ENCODE measurements at regions not wholly inside any gene's neighbourhood (a gene's known extent, or its start where the extent isn't known, plus 50 kb on each side); places are given as distances from the start of the nearest gene placed in this dataset.

- no peaks in the 10 kb centered on the region for H3K4me1 ChIP-seq (ENCODE audit: insufficient read depth, low read length)
- H4K20me1 ChIP-seq (ENCODE audit: insufficient read depth, low read length), result no peaks in the 10 kb centered on the region
These were observed 435.2 kb upstream of the AUTS2 start for GRCh38 chr7:69162931-69163670.

GRCh38 chr7:69166979-69167516, 431.2 kb upstream of the AUTS2 start:
- H3K9me3 ChIP-seq (ENCODE audit: low read depth, low read length), result no peaks in the 10 kb centered on the region
- no peak overlapping the region for H3K4me3 ChIP-seq (ENCODE audit: insufficient read depth, low read length)
- no peak overlapping the region for H2AFZ ChIP-seq (ENCODE audit: low read length)
- no peak for DNase-seq (ENCODE audit: insufficient read length, low spot score, missing footprints)
- H3K36me3 ChIP-seq (ENCODE audit: insufficient read depth, low read length), result no peaks in the 10 kb centered on the region
- TF ChIP-seq CTCF (IDR thresholded peaks at IDR 0.05; ENCODE audit: extremely low read depth, low read depth, low read length), result no peak
- no peak overlapping the region for H3K4me2 ChIP-seq (ENCODE audit: insufficient read depth, low read length)
- H3K79me2 ChIP-seq (ENCODE audit: insufficient read depth, low read length), result no peaks in the 10 kb centered on the region
- no peaks in the 10 kb centered on the region for H3K4me1 ChIP-seq (ENCODE audit: insufficient read depth, low read length)
- H4K20me1 ChIP-seq (ENCODE audit: insufficient read depth, low read length), result no peaks in the 10 kb centered on the region
- no peak overlapping the region for H3K27ac ChIP-seq (ENCODE audit: low read depth, low read length)
- no peaks in the 10 kb centered on the region for H3K27me3 ChIP-seq (ENCODE audit: insufficient read depth, low read length)

More at GRCh38 chr7:69162931-69163670, 435.2 kb upstream of the AUTS2 start:
- Histone ChIP-seq H3K4me2 (ENCODE audit: insufficient read depth, low read length) (no peak overlapping the region), H3K36me3 (ENCODE audit: insufficient read depth, low read length) (no peaks in the 10 kb centered on the region), H3K27ac (ENCODE audit: low read depth, low read length) (no peak overlapping the region), H3K27me3 (ENCODE audit: insufficient read depth, low read length) (no peaks in the 10 kb centered on the region), H3K9me3 (ENCODE audit: low read depth, low read length) (no peaks in the 10 kb centered on the region), H3K4me3 (ENCODE audit: insufficient read depth, low read length) (no peak overlapping the region), H2AFZ (ENCODE audit: low read length) (no peak overlapping the region), H3K79me2 (ENCODE audit: insufficient read depth, low read length) (no peaks in the 10 kb centered on the region)
- no peak for DNase-seq (ENCODE audit: insufficient read length, low spot score, missing footprints)
- TF ChIP-seq CTCF (IDR thresholded peaks at IDR 0.05; ENCODE audit: extremely low read depth, low read depth, low read length), result no peak

GRCh38 chr7:69169386-69169785, 428.9 kb upstream of the AUTS2 start:
- Histone ChIP-seq H3K4me3 (ENCODE audit: insufficient read depth, low read length) (no peak overlapping the region), H3K79me2 (ENCODE audit: insufficient read depth, low read length) (no peaks in the 10 kb centered on the region), H3K36me3 (ENCODE audit: insufficient read depth, low read length) (no peaks in the 10 kb centered on the region), H2AFZ (ENCODE audit: low read length) (no peak overlapping the region), H3K9me3 (ENCODE audit: low read depth, low read length) (no peaks in the 10 kb centered on the region), H3K27ac (ENCODE audit: low read depth, low read length) (no peak overlapping the region), H4K20me1 (ENCODE audit: insufficient read depth, low read length) (no peaks in the 10 kb centered on the region), H3K4me1 (ENCODE audit: insufficient read depth, low read length) (no peaks in the 10 kb centered on the region), H3K27me3 (ENCODE audit: insufficient read depth, low read length) (no peaks in the 10 kb centered on the region), H3K4me2 (ENCODE audit: insufficient read depth, low read length) (no peak overlapping the region)
- DNase-seq (ENCODE audit: insufficient read length, low spot score, missing footprints), result no peak
- no peak for TF ChIP-seq CTCF (IDR thresholded peaks at IDR 0.05; ENCODE audit: extremely low read depth, low read depth, low read length)

- no peaks in the 10 kb centered on the region for H3K9me3 ChIP-seq (ENCODE audit: low read depth, low read length)
- H3K36me3 ChIP-seq (ENCODE audit: insufficient read depth, low read length), result no peaks in the 10 kb centered on the region
- no peak for DNase-seq (ENCODE audit: insufficient read length, low spot score, missing footprints)
- TF ChIP-seq CTCF (IDR thresholded peaks at IDR 0.05; ENCODE audit: extremely low read depth, low read depth, low read length), result no peak
- no peaks in the 10 kb centered on the region for H3K79me2 ChIP-seq (ENCODE audit: insufficient read depth, low read length)
- H3K4me1 ChIP-seq (ENCODE audit: insufficient read depth, low read length), result no peaks in the 10 kb centered on the region
- H3K4me2 ChIP-seq (ENCODE audit: insufficient read depth, low read length), result no peak overlapping the region
- no peaks in the 10 kb centered on the region for H3K27me3 ChIP-seq (ENCODE audit: insufficient read depth, low read length)
- no peak overlapping the region for H3K4me3 ChIP-seq (ENCODE audit: insufficient read depth, low read length)
- H4K20me1 ChIP-seq (ENCODE audit: insufficient read depth, low read length), result no peaks in the 10 kb centered on the region
- H3K27ac ChIP-seq (ENCODE audit: low read depth, low read length), result no peak overlapping the region
- no peak overlapping the region for H2AFZ ChIP-seq (ENCODE audit: low read length)
These were observed 425.8 kb upstream of the AUTS2 start for GRCh38 chr7:69172357-69173077.

Data from osteoblast (primary cell).